ENCODE measurements at regions not wholly inside any gene's neighbourhood (a gene's known extent, or its start where the extent isn't known, plus 50 kb on each side); places are given as distances from the start of the nearest gene placed in this dataset.
"Not testable (repeated sequence)": the region's sequence is repeated elsewhere in the genome, so short reads cannot be mapped to it uniquely, and the experiment has no call there.

GRCh38 chr5:18281947-18282581, 647.8 kb downstream of the TAF11L14 start:
- no peaks in the 10 kb centered on the region for H3K4me1 ChIP-seq

GRCh38 chr5:18285257-18285656, 651.0 kb downstream of the TAF11L14 start:
- TF ChIP-seq CTCF (IDR thresholded peaks at IDR 0.05; ENCODE audit: low read depth, low read length) = no peak

More at GRCh38 chr5:18281947-18282581, 647.8 kb downstream of the TAF11L14 start:
- no peak for DNase-seq
- H3K36me3 ChIP-seq = no peaks in the 10 kb centered on the region
- TF ChIP-seq CTCF (IDR thresholded peaks at IDR 0.05; ENCODE audit: low read depth, low read length) = peak; percentile 68
- no peaks in the 10 kb centered on the region for H3K9me3 ChIP-seq
- H3K4me3 ChIP-seq (ENCODE audit: low read depth, low read length) = no peak overlapping the region
- H3K27me3 ChIP-seq = no peaks in the 10 kb centered on the region

GRCh38 chr5:18292146-18292545, 657.9 kb downstream of the TAF11L14 start:
- TF ChIP-seq CTCF (IDR thresholded peaks at IDR 0.05; ENCODE audit: low read depth, low read length) = no peak
- no peaks in the 10 kb centered on the region for H3K4me1 ChIP-seq

More at GRCh38 chr5:18285257-18285656, 651.0 kb downstream of the TAF11L14 start:
- Histone ChIP-seq H3K36me3 (no peaks in the 10 kb centered on the region), H3K27me3 (no peaks in the 10 kb centered on the region), H3K9me3 (no peaks in the 10 kb centered on the region), H3K4me3 (ENCODE audit: low read depth, low read length) (no peak overlapping the region), H3K4me1 (no peaks in the 10 kb centered on the region)
- DNase-seq = no peak

GRCh38 chr5:18295696-18296095, 661.4 kb downstream of the TAF11L14 start:
- not testable (repeated sequence) for H3K9me3 ChIP-seq

More at GRCh38 chr5:18292146-18292545, 657.9 kb downstream of the TAF11L14 start:
- H3K9me3 ChIP-seq = no peaks in the 10 kb centered on the region
- H3K27me3 ChIP-seq = no peaks in the 10 kb centered on the region
- H3K4me3 ChIP-seq (ENCODE audit: low read depth, low read length) = no peak overlapping the region
- H3K36me3 ChIP-seq = no peaks in the 10 kb centered on the region
- DNase-seq = no peak

GRCh38 chr5:18299166-18299565, 664.9 kb downstream of the TAF11L14 start:
- no peaks in the 10 kb centered on the region for H3K4me1 ChIP-seq
- no peak for TF ChIP-seq CTCF (IDR thresholded peaks at IDR 0.05; ENCODE audit: low read depth, low read length)
- no peaks in the 10 kb centered on the region for H3K9me3 ChIP-seq
- no peak for DNase-seq
- H3K27me3 ChIP-seq = no peaks in the 10 kb centered on the region
- H3K36me3 ChIP-seq = no peaks in the 10 kb centered on the region
- H3K4me3 ChIP-seq (ENCODE audit: low read depth, low read length) = no peak overlapping the region

More at GRCh38 chr5:18295696-18296095, 661.4 kb downstream of the TAF11L14 start:
- H3K4me3 ChIP-seq (ENCODE audit: low read depth, low read length); H3K36me3 ChIP-seq; H3K4me1 ChIP-seq; H3K27me3 ChIP-seq; DNase-seq: not testable (repeated sequence)

- Histone ChIP-seq H3K4me1 (no peaks in the 10 kb centered on the region), H3K27me3 (no peaks in the 10 kb centered on the region), H3K4me3 (ENCODE audit: low read depth, low read length) (peak overlapping the region; percentile 23), H3K9me3 (no peaks in the 10 kb centered on the region), H3K36me3 (no peaks in the 10 kb centered on the region)
- DNase-seq = peak; percentile 33
- TF ChIP-seq CTCF (IDR thresholded peaks at IDR 0.05; ENCODE audit: low read depth, low read length) = peak; percentile 93
These were observed 671.1 kb downstream of the TAF11L14 start for GRCh38 chr5:18305288-18305924.
